H1 (cell line): ENCODE measurements at regions not wholly inside any gene's neighbourhood (a gene's known extent, or its start where the extent isn't known, plus 50 kb on each side); places are given as distances from the start of the nearest gene placed in this dataset.

Source experiments
- CTCF ChIA-PET: fragments of 300-600 bp; sonication (Branson Sonifier 250); formaldehyde crosslinking; loops from one replicate; lab custom pipeline; 2021; ENCODE audit not compliant: partially characterized antibody; lab: Charles Lee
- POLR2A ChIA-PET: fragments of 300-600 bp; sonication (Branson Sonifier 250); formaldehyde crosslinking; loops from one replicate; lab custom pipeline; 2021; ENCODE audit warnings: inconsistent platforms; ENCODE audit not compliant: partially characterized antibody; lab: Charles Lee
- DNase-seq, 2 experiments: peaks; one replicate each; pipeline versions ENCODE4 v3.0.0 to v3.0.0-alpha.2; 2010 to 2022; ENCODE audit warnings: low spot score in 2 of 2, low read depth in 1 of 2, mixed read lengths in 1 of 2
- FAIRE-seq: peaks from 2 replicates; lab custom pipeline; 2011; peaks lifted over from hg19 to GRCh38; lab: Jason Lieb, UNC
- H2AFZ ChIP-seq: 2 replicates; pipeline ENCODE4 v1.8.1; 2012; ENCODE audit warnings: low read length, inconsistent platforms
- H2AK5ac ChIP-seq: 2 replicates; pipeline ENCODE4 v1.6.1; 2013; ENCODE audit warnings: low read depth, low read length
- H2BK120ac ChIP-seq: replicated peaks from 2 replicates; pipeline ENCODE3; 2013; ENCODE audit warnings: low read depth, low read length, inconsistent platforms
- H2BK12ac ChIP-seq: 2 replicates; pipeline ENCODE4 v1.6.1; 2013; ENCODE audit warnings: low read depth, low read length
- H2BK15ac ChIP-seq: 2 replicates; pipeline ENCODE4 v1.6.1; 2013; ENCODE audit warnings: low read length
- H2BK20ac ChIP-seq: 2 replicates; pipeline ENCODE4 v1.6.1; 2013; ENCODE audit warnings: low read length
- H2BK5ac ChIP-seq: 2 replicates; pipeline ENCODE4 v1.6.1; 2013; ENCODE audit warnings: low read depth, low read length
- H3K14ac ChIP-seq: 2 replicates; pipeline ENCODE4 v1.6.1; 2013; ENCODE audit warnings: inconsistent platforms; ENCODE audit not compliant: insufficient read length
- H3K18ac ChIP-seq: 2 replicates; pipeline ENCODE4 v1.6.1; 2013; ENCODE audit warnings: low read length; ENCODE audit errors: extremely low read depth
- H3K23ac ChIP-seq: 2 replicates; pipeline ENCODE4 v1.6.1; 2013; ENCODE audit warnings: inconsistent platforms; ENCODE audit not compliant: insufficient read length
- H3K23me2 ChIP-seq: 2 replicates; pipeline ENCODE4 v1.6.1; 2013; ENCODE audit warnings: low read depth, low read length
- H3K27ac ChIP-seq: 2 replicates; pipeline ENCODE4 v1.6.1; 2011; ENCODE audit warnings: low read depth, low read length, inconsistent platforms
- H3K27me3 ChIP-seq, 4 experiments: replicated peaks in 1 of 4; 1 replicate in 1 of 4; 2 replicates in 3 of 4; pipeline versions ENCODE4 v1.6.1 to v1.8.1; 2011 to 2013; ENCODE audit warnings: low read length in 3 of 4, mild to moderate bottlenecking in 3 of 4, inconsistent platforms in 2 of 4, mixed read lengths in 2 of 4, moderate library complexity in 1 of 4; ENCODE audit not compliant: control insufficient read depth in 3 of 4, insufficient read depth in 3 of 4; ENCODE audit errors: extremely low read depth in 1 of 4
- H3K36me3 ChIP-seq, 4 experiments: 2 replicates each; pipeline versions ENCODE4 v1.6.1 to v1.8.1; 2011 to 2013; ENCODE audit warnings: mild to moderate bottlenecking in 4 of 4, low read length in 3 of 4, moderate library complexity in 2 of 4, control low read depth in 1 of 4, inconsistent platforms in 1 of 4; ENCODE audit not compliant: insufficient read depth in 4 of 4, control insufficient read depth in 2 of 4
- H3K4ac ChIP-seq: replicated peaks from 2 replicates; pipeline ENCODE3; 2013; ENCODE audit warnings: low read length, low read depth, mixed read lengths, inconsistent platforms; ENCODE audit not compliant: insufficient read length
- H3K4me1 ChIP-seq, 4 experiments: replicated peaks in 1 of 4; 1 replicate in 1 of 4; 2 replicates in 3 of 4; pipeline versions ENCODE4 v1.6.1 to v1.8.1; 2011 to 2013; ENCODE audit warnings: low read length in 3 of 4, inconsistent platforms in 2 of 4, mixed read lengths in 1 of 4; ENCODE audit not compliant: insufficient read depth in 4 of 4, control insufficient read depth in 3 of 4
- H3K4me2 ChIP-seq, 2 experiments: 2 replicates each; pipeline versions ENCODE4 v1.6.1 to v1.8.1; 2011 to 2013; ENCODE audit warnings: low read depth in 2 of 2, low read length in 2 of 2, control low read depth in 1 of 2, inconsistent platforms in 1 of 2, mild to moderate bottlenecking in 1 of 2; ENCODE audit not compliant: insufficient read depth in 1 of 2
- H3K4me3 ChIP-seq, 4 experiments: fragments of 200-600, 300-600 bp in 1 of 4; sonication (generic), shearing (Covaris generic), sonication (Bioruptor Twin) in 1 of 4; 2 replicates each; pipeline versions ENCODE4 v1.5.1 to v1.8.1; 2011 to 2016; ENCODE audit warnings: low read length in 4 of 4, low read depth in 3 of 4, control low read depth in 2 of 4, inconsistent platforms in 2 of 4, mild to moderate bottlenecking in 2 of 4, mixed read lengths in 1 of 4, moderate library complexity in 1 of 4; ENCODE audit not compliant: insufficient read depth in 2 of 4; ENCODE audit errors: extremely low read depth in 1 of 4
- H3K56ac ChIP-seq: replicated peaks from 2 replicates; pipeline ENCODE3; 2013; ENCODE audit warnings: low read depth, mild to moderate bottlenecking, mixed read lengths, low read length, inconsistent platforms; ENCODE audit not compliant: insufficient read length
- H3K79me1 ChIP-seq: 2 replicates; pipeline ENCODE4 v1.6.1; 2013; ENCODE audit warnings: low read depth, low read length, control low read depth
- H3K79me2 ChIP-seq, 2 experiments: 2 replicates each; pipeline versions ENCODE4 v1.6.1 to v1.8.1; 2012 to 2013; ENCODE audit warnings: low read length in 2 of 2, mild to moderate bottlenecking in 2 of 2, inconsistent platforms in 1 of 2; ENCODE audit not compliant: insufficient read depth in 2 of 2, control insufficient read depth in 1 of 2
- H3K9ac ChIP-seq, 4 experiments: replicated peaks in 1 of 4; 1 replicate in 1 of 4; 2 replicates in 3 of 4; pipeline versions ENCODE4 v1.6.1 to v1.8.1; 2011 to 2013; ENCODE audit warnings: low read depth in 3 of 4, low read length in 3 of 4, control low read depth in 2 of 4, mild to moderate bottlenecking in 2 of 4, moderate library complexity in 2 of 4, inconsistent platforms in 1 of 4; ENCODE audit errors: extremely low read depth in 1 of 4
- H3K9me3 ChIP-seq, 2 experiments: 2 replicates each; pipeline versions ENCODE4 v1.6.1 to v1.8.1; 2012 to 2013; ENCODE audit warnings: mild to moderate bottlenecking in 2 of 2, moderate library complexity in 2 of 2, control low read depth in 1 of 2, inconsistent platforms in 1 of 2, low read depth in 1 of 2, low read length in 1 of 2, mixed read lengths in 1 of 2; ENCODE audit not compliant: insufficient read depth in 2 of 2
- H4K20me1 ChIP-seq, 2 experiments: replicated peaks in 1 of 2; 2 replicates each; pipeline versions ENCODE3 to v1.8.1; 2011 to 2013; ENCODE audit warnings: inconsistent platforms in 2 of 2, low read length in 2 of 2, mild to moderate bottlenecking in 1 of 2; ENCODE audit not compliant: insufficient read depth in 2 of 2, control insufficient read depth in 1 of 2
- H4K5ac ChIP-seq: 2 replicates; pipeline ENCODE4 v1.6.1; 2013; ENCODE audit warnings: low read length, low read depth, mixed read lengths, inconsistent platforms; ENCODE audit not compliant: insufficient read length
- H4K8ac ChIP-seq: 2 replicates; pipeline ENCODE4 v1.8.0; 2013; ENCODE audit warnings: mild to moderate bottlenecking, moderate library complexity, low read length, inconsistent platforms; ENCODE audit not compliant: insufficient read depth; ENCODE audit errors: extremely low read depth
- H4K91ac ChIP-seq: replicated peaks from 2 replicates; pipeline ENCODE3; 2013; ENCODE audit warnings: low read length, mixed read lengths, inconsistent platforms; ENCODE audit not compliant: insufficient read length
- BACH1 ChIP-seq: IDR thresholded peaks from 2 replicates; pipeline ENCODE4 v1.6.1; 2012; ENCODE audit warnings: low read length, improper control_type of control experiment
- BCL11A ChIP-seq, 2 experiments: IDR thresholded peaks; one replicate each; pipeline ENCODE4 v1.6.1; 2011; ENCODE audit warnings: low read depth in 2 of 2, low read length in 2 of 2, mild to moderate bottlenecking in 2 of 2
- CTCF ChIP-seq, 3 experiments: IDR thresholded peaks; 1 replicate in 2 of 3; 2 replicates in 1 of 3; pipeline versions ENCODE4 v1.5.1 to v1.6.1; 2011; ENCODE audit warnings: low read length in 3 of 3, mild to moderate bottlenecking in 3 of 3, inconsistent platforms in 2 of 3, low read depth in 1 of 3, moderate library complexity in 1 of 3; ENCODE audit not compliant: insufficient read depth in 1 of 3; ENCODE audit errors: control extremely low read depth in 1 of 3
- JUN ChIP-seq: IDR thresholded peaks from 2 replicates; pipeline ENCODE4 v1.6.1; 2011; ENCODE audit warnings: low read depth, mild to moderate bottlenecking, improper control_type of control experiment, low read length
- USF2 ChIP-seq: IDR thresholded peaks from 2 replicates; pipeline ENCODE4 v1.6.1; 2011; ENCODE audit warnings: low read length, improper control_type of control experiment
- ZNF274 ChIP-seq: IDR thresholded peaks from 2 replicates; pipeline ENCODE4 v1.7.0; 2012; ENCODE audit warnings: low read length, borderline replicate concordance; ENCODE audit errors: extremely low read depth
- WGBS, 2 experiments: shearing (Covaris generic) in 1 of 2; methylation state at CpG; one replicate each; pipeline versions ENCODE4 v1.1.6 to v1.1.7; 2013 to 2015; ENCODE audit warnings: low lambda C conversion rate in 2 of 2, mixed read lengths in 2 of 2, inconsistent platforms in 1 of 2, low coverage in 1 of 2, missing lambda C conversion rate in 1 of 2; ENCODE audit not compliant: insufficient replicate concordance in 2 of 2, insufficient coverage in 1 of 2, insufficient read length in 1 of 2; ENCODE audit errors: extremely low coverage in 1 of 2, missing lambda C conversion rate in 1 of 2; 5-methylcytosine and 5-hydroxymethylcytosine counted together

- DNase-seq, result no peak
- Histone ChIP-seq H3K27me3 (no peaks in the 10 kb centered on the region), H2BK120ac (no peak overlapping the region), H4K91ac (no peak overlapping the region), H3K79me2 (no peaks in the 10 kb centered on the region), H2BK20ac (no peak overlapping the region), H4K8ac (no peak overlapping the region), H3K23me2 (no peaks in the 10 kb centered on the region), H3K36me3 (no peaks in the 10 kb centered on the region), H4K20me1 (no peaks in the 10 kb centered on the region), H3K18ac (no peak overlapping the region), H3K79me1 (no peaks in the 10 kb centered on the region), H2BK15ac (no peak overlapping the region), H3K4ac (no peak overlapping the region), H3K4me3 (no peak overlapping the region), H2AFZ (no peak overlapping the region), H2AK5ac (no peak overlapping the region), H3K23ac (no peak overlapping the region), H3K56ac (no peak overlapping the region), H3K4me1 (peaks cover 0 to 3% (median 0%) of the 10 kb centered on the region in 4 experiments; a peak in 1 of 7 replicates), H3K27ac (no peak overlapping the region), H3K4me2 (no peak overlapping the region), H3K9ac (no peak overlapping the region), H2BK12ac (no peak overlapping the region), H3K9me3 (no peaks in the 10 kb centered on the region), H2BK5ac (no peak overlapping the region), H4K5ac (no peak overlapping the region), H3K14ac (no peak overlapping the region)
- ChIA-PET CTCF (no interaction called here), POLR2A (no interaction called here)
- WGBS, 2 experiments, result 94% methylated on average over 3 of the region's 3 CpGs; no CpG with 5 or more reads in 1 of the 2 experiments
- FAIRE-seq, result no peak
- no peak for TF ChIP-seq CTCF (IDR thresholded peaks at IDR 0.05; ENCODE audit: control extremely low read depth in 1 of 3, insufficient read depth in 1 of 3, low read depth in 1 of 3, low read length in 3 of 3)
- TF ChIP-seq JUN, result no peak
- TF ChIP-seq BCL11A (IDR thresholded peaks at IDR 0.05; ENCODE audit: low read depth in 2 of 2, low read length in 2 of 2), result no peak
- TF ChIP-seq USF2, result no peak
- TF ChIP-seq ZNF274, result no peak
- TF ChIP-seq BACH1, result no peak
These were observed 300.7 kb upstream of the MAGEC2 start for GRCh38 chrX:142505839-142506238.
